MM.1S (cell line): ENCODE measurements at regions not wholly inside any gene's neighbourhood (a gene's known extent, or its start where the extent isn't known, plus 50 kb on each side); places are given as distances from the start of the nearest gene placed in this dataset.

ENCODE experiments used
- DNase-seq: peaks from one replicate; pipeline ENCODE4 v3.0.0-alpha.2; 2015
- H2AFZ ChIP-seq: fragments of 300-600 bp; sonication (generic); 2 replicates; pipeline ENCODE4 v1.6.0; 2016; ENCODE audit warnings: antibody characterized with exemption, low read length
- H3F3A ChIP-seq: fragments of 300-600 bp; sonication (generic); 2 replicates; pipeline ENCODE4 v1.6.1; 2016; ENCODE audit warnings: mild to moderate bottlenecking, antibody characterized with exemption, low read length, moderate library complexity, mixed read lengths; ENCODE audit not compliant: insufficient read depth
- H3K27ac ChIP-seq: fragments of 300-600 bp; sonication (generic); 2 replicates; pipeline ENCODE4 v1.5.1; 2016; ENCODE audit warnings: mild to moderate bottlenecking, low read length
- H3K27me3 ChIP-seq: fragments of 300-600 bp; sonication (generic); replicated peaks from 2 replicates; pipeline ENCODE4 v1.6.0; 2016; ENCODE audit warnings: low read length; ENCODE audit not compliant: insufficient read depth
- H3K36me3 ChIP-seq: fragments of 300-600 bp; sonication (generic); replicated peaks from 2 replicates; pipeline ENCODE4 v1.6.1; 2016; ENCODE audit warnings: mild to moderate bottlenecking, low read length, mixed read lengths; ENCODE audit not compliant: insufficient read depth
- H3K4me1 ChIP-seq: fragments of 300-600 bp; sonication (generic); 2 replicates; pipeline ENCODE4 v1.6.1; 2016; ENCODE audit warnings: low read length, mixed read lengths
- H3K4me2 ChIP-seq: fragments of 300-600 bp; sonication (generic); 2 replicates; pipeline ENCODE4 v1.6.0; 2016; ENCODE audit warnings: low read depth, low read length
- H3K4me3 ChIP-seq: fragments of 300-600 bp; sonication (generic); 2 replicates; pipeline ENCODE4 v1.5.1; 2016; ENCODE audit warnings: low read length, mixed read lengths
- H3K79me2 ChIP-seq: fragments of 300-600 bp; sonication (generic); 2 replicates; pipeline ENCODE4 v1.6.1; 2016; ENCODE audit warnings: mixed run types, low read length, mixed read lengths
- H3K9ac ChIP-seq: fragments of 300-600 bp; sonication (generic); 2 replicates; pipeline ENCODE4 v1.6.1; 2016; ENCODE audit warnings: low read length, mixed read lengths
- H3K9me2 ChIP-seq: fragments of 300-600 bp; sonication (generic); replicated peaks from 2 replicates; pipeline ENCODE4 v1.6.1; 2016; ENCODE audit warnings: mild to moderate bottlenecking, low read length, mixed read lengths; ENCODE audit not compliant: insufficient read depth
- H3K9me3 ChIP-seq: fragments of 300-600 bp; sonication (generic); replicated peaks from 2 replicates; pipeline ENCODE4 v1.6.1; 2016; ENCODE audit warnings: mild to moderate bottlenecking, low read length, mixed read lengths; ENCODE audit not compliant: insufficient read depth
- H4K20me1 ChIP-seq: fragments of 300-600 bp; sonication (generic); 2 replicates; pipeline ENCODE4 v1.6.1; 2016; ENCODE audit warnings: mild to moderate bottlenecking, low read length, moderate library complexity, mixed read lengths; ENCODE audit not compliant: insufficient read depth
- EZH2 ChIP-seq: fragments of 300-600 bp; sonication (generic); optimal IDR thresholded peaks from 2 replicates; pipeline ENCODE3; 2017; ENCODE audit warnings: low read depth, mild to moderate bottlenecking, antibody characterized with exemption, low read length, mixed read lengths
- EZH2phosphoT487 ChIP-seq: fragments of 300-600 bp; sonication (generic); IDR thresholded peaks from 2 replicates; pipeline ENCODE4 v1.6.1; 2018; ENCODE audit warnings: antibody characterized with exemption, low read length
- TF ChIP-seq, protein P1 (sequence below): fragments of 300-600 bp; sonication (generic); IDR thresholded peaks from 2 replicates; pipeline ENCODE4 v1.5.1; 2016; ENCODE audit warnings: antibody characterized with exemption, low read length, mixed read lengths

DNA sequence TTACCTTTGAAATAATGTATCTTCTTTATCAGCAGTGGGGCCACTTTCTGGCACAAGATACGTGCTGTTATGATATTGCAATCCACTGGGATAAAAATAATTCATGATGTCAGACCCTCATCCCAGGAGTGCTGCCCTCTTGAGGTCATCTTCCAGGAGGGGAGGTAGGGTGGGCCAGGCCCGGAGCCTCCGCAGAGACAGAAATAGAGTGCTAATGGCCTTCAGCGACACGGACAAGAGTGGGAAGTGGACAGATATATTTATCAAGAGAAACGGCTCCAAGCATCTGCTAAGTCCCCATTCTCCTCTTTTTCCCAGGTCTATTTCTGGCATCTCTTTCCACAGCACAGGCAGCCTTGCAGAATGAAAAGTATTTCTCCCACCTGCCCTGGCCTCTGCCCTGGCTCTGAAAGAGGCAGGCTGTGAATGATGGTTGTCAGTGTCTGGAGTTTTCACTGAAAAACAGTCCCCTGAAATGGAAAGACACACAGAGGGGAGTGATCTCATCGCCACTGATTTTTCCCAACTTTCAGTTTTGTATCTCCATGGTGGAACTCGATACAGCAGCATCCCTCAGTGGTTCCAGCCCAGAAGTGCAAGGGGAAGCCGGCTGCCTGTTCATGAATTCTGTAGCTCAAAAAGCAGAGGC lies 251.7 kb upstream of the MYO3A start:
- H3K27ac ChIP-seq = no peak overlapping the region

DNA sequence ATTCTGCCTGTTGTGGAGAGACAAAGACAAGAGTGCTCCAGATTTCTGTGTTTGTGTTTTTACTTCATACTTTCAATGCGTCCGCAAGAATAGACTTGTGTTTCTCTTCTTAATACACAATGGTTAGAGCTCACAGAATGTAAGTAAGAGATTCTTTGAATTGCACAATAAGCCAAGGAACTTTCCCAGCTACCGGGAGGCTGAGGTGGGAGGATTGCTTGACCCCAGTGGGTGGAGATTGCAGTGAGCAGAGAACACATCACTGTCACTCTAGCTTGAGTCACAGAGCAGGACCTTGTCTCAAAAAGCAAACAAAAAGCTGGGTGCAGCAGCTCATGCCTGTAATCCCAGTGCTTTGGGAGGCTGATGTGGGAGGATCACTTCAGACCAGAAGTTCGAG lies 250.7 kb upstream of the MYO3A start:
- Histone ChIP-seq H3F3A (no peaks in the 10 kb centered on the region), H3K9ac (no peak overlapping the region), H3K4me2 (no peak overlapping the region), H3K27me3 (no peaks in the 10 kb centered on the region), H4K20me1 (no peaks in the 10 kb centered on the region), H3K79me2 (no peaks in the 10 kb centered on the region), H3K9me3 (no peaks in the 10 kb centered on the region), H2AFZ (no peak overlapping the region), H3K36me3 (no peaks in the 10 kb centered on the region), H3K4me3 (no peak overlapping the region), H3K27ac (no peak overlapping the region), H3K4me1 (no peaks in the 10 kb centered on the region), H3K9me2 (no peaks in the 10 kb centered on the region)
- no peak for TF ChIP-seq EZH2phosphoT487
- TF ChIP-seq, protein P1, sequence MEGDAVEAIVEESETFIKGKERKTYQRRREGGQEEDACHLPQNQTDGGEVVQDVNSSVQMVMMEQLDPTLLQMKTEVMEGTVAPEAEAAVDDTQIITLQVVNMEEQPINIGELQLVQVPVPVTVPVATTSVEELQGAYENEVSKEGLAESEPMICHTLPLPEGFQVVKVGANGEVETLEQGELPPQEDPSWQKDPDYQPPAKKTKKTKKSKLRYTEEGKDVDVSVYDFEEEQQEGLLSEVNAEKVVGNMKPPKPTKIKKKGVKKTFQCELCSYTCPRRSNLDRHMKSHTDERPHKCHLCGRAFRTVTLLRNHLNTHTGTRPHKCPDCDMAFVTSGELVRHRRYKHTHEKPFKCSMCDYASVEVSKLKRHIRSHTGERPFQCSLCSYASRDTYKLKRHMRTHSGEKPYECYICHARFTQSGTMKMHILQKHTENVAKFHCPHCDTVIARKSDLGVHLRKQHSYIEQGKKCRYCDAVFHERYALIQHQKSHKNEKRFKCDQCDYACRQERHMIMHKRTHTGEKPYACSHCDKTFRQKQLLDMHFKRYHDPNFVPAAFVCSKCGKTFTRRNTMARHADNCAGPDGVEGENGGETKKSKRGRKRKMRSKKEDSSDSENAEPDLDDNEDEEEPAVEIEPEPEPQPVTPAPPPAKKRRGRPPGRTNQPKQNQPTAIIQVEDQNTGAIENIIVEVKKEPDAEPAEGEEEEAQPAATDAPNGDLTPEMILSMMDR = no peak
- TF ChIP-seq EZH2 = no peak
- no peak for DNase-seq

More for the DNA sequence above, 251.7 kb upstream of the MYO3A start:
- DNase-seq = no peak
- H4K20me1 ChIP-seq = no peaks in the 10 kb centered on the region
- H2AFZ ChIP-seq = peak overlapping the region; percentile 28; the same call in 1 of the 2 replicates
- no peak overlapping the region for H3K4me3 ChIP-seq
- no peaks in the 10 kb centered on the region for H3K36me3 ChIP-seq
- no peaks in the 10 kb centered on the region for H3F3A ChIP-seq
- H3K9me2 ChIP-seq = no peaks in the 10 kb centered on the region
- no peaks in the 10 kb centered on the region for H3K4me1 ChIP-seq
- no peak overlapping the region for H3K4me2 ChIP-seq
- no peaks in the 10 kb centered on the region for H3K79me2 ChIP-seq
- no peak overlapping the region for H3K9ac ChIP-seq
- H3K27me3 ChIP-seq = no peaks in the 10 kb centered on the region
- no peaks in the 10 kb centered on the region for H3K9me3 ChIP-seq
- TF ChIP-seq EZH2 (no peak), EZH2phosphoT487 (no peak)
- TF ChIP-seq, protein P1 = no peak

DNA sequence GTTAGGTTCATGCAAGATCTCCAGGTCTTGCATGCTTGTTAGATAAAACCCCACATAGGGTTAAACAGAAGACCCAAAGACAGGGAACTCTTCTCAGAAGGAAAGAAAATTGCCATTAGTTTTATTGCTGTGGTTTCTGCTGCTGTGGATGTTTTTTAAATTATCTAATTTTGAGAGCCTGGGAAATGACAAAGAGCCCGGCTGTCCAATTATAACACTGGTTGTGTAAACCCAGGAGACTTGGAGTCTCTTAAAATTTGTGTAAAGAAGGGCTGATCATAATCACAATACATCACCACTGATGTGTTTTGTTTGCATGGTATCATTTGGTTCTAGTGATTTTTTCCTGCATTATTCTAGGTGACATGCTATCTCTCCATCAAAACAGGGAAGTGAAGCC lies 246.5 kb upstream of the MYO3A start:
- Histone ChIP-seq H3K27ac (no peak overlapping the region), H3K79me2 (no peaks in the 10 kb centered on the region), H3K4me1 (no peaks in the 10 kb centered on the region), H3K36me3 (no peaks in the 10 kb centered on the region), H3K4me3 (no peak overlapping the region), H3F3A (no peaks in the 10 kb centered on the region), H3K9me3 (no peaks in the 10 kb centered on the region), H2AFZ (no peak overlapping the region), H3K9ac (no peak overlapping the region), H4K20me1 (no peaks in the 10 kb centered on the region), H3K9me2 (no peaks in the 10 kb centered on the region), H3K27me3 (no peaks in the 10 kb centered on the region), H3K4me2 (no peak overlapping the region)
- TF ChIP-seq, protein P1 = no peak
- TF ChIP-seq EZH2 (no peak), EZH2phosphoT487 (no peak)
- DNase-seq = no peak
